Right atrium auricular region (tissue), 2 donors: ENCODE measurements at regions not wholly inside any gene's neighbourhood (a gene's known extent, or its start where the extent isn't known, plus 50 kb on each side); places are given as distances from the start of the nearest gene placed in this dataset.

Experiments used
- DNase-seq: peaks from one replicate; pipeline ENCODE4 v3.0.0-alpha.2; 2019; ENCODE audit warnings: low spot score
- H3K27ac ChIP-seq, 2 donors: fragments of 200-600 bp; sonication (generic); 1 replicate in 1 of 2; 2 replicates in 1 of 2; pipeline ENCODE4 v1.5.1; 2016 to 2019
- H3K27me3 ChIP-seq, 2 donors: fragments of 200-600 bp; sonication (generic); one replicate each; pipeline versions ENCODE4 v1.5.1 to v1.6.0; 2017 to 2019
- H3K36me3 ChIP-seq: fragments of 200-600 bp; sonication (generic); one replicate; pipeline ENCODE4 v1.5.1; 2016
- H3K4me1 ChIP-seq, 2 donors: fragments of 200-600 bp; sonication (generic); one replicate each; pipeline versions ENCODE4 v1.5.1 to v1.6.0; 2017 to 2019
- H3K4me3 ChIP-seq, 2 donors: fragments of 200-600 bp; sonication (generic); 1 replicate in 1 of 2; 2 replicates in 1 of 2; pipeline ENCODE4 v1.5.1; 2017 to 2019; ENCODE audit warnings: mild to moderate bottlenecking in 1 of 2, moderate library complexity in 1 of 2
- H3K9me3 ChIP-seq, 2 donors: fragments of 200-600 bp; sonication (generic); one replicate each; pipeline ENCODE4 v1.5.1; 2019
- CTCF ChIP-seq, 2 donors: fragments of 200-600 bp; sonication (generic); IDR thresholded peaks; one replicate each; pipeline ENCODE4 v1.5.1; 2019; ENCODE audit warnings: antibody characterized with exemption in 2 of 2

- DNase-seq: no peak
- Histone ChIP-seq H3K4me3 (no peak overlapping the region), H3K27me3 (no peaks in the 10 kb centered on the region), H3K9me3 (no peaks in the 10 kb centered on the region), H3K27ac (no peak overlapping the region), H3K4me1 (no peaks in the 10 kb centered on the region), H3K36me3 (no peaks in the 10 kb centered on the region)
- peak in 1 of 2 donors; percentile 57 for TF ChIP-seq CTCF (IDR thresholded peaks at IDR 0.05)
Measured at GRCh38 chr21:38712071-38712470, 93.7 kb upstream of the ETS2 start.

DNA sequence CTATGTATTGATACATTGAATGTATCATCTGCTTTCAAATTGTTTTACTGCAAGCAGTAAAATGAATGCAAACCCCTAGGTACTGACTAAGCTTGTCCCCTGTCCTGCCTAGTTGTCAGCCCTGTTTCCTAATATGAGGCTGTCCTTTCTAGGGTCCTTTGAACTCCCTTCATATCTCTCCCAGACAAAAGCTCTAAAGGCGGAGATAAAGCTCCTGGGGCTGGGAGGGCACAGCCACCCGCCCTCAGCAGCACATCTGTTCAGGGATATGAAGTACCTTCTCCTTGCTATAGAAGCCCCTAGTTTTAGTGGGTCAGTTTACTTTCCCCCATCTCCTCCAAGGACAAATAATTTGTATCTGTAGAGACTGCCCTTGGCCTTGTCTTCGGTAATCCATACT is 93.1 kb upstream of the ETS2 start:
- no peaks in the 10 kb centered on the region for H3K36me3 ChIP-seq
- H3K27ac ChIP-seq: no peak overlapping the region
- no peaks in the 10 kb centered on the region for H3K4me1 ChIP-seq
- no peaks in the 10 kb centered on the region for H3K27me3 ChIP-seq
- no peak overlapping the region for H3K4me3 ChIP-seq
- no peak for TF ChIP-seq CTCF (IDR thresholded peaks at IDR 0.05)
- no peaks in the 10 kb centered on the region for H3K9me3 ChIP-seq
- DNase-seq: no peak

- no peak for TF ChIP-seq CTCF (IDR thresholded peaks at IDR 0.05)
- Histone ChIP-seq H3K9me3 (no peaks in the 10 kb centered on the region), H3K27ac (no peak overlapping the region), H3K4me3 (no peak overlapping the region), H3K36me3 (no peaks in the 10 kb centered on the region), H3K4me1 (no peaks in the 10 kb centered on the region), H3K27me3 (no peaks in the 10 kb centered on the region)
- no peak for DNase-seq
Measured at GRCh38 chr21:38714039-38714817, 91.5 kb upstream of the ETS2 start.

GRCh38 chr21:38714999-38715398 is 90.7 kb upstream of the ETS2 start:
- Histone ChIP-seq H3K27me3 (no peaks in the 10 kb centered on the region), H3K27ac (no peak overlapping the region), H3K36me3 (no peaks in the 10 kb centered on the region), H3K4me3 (no peak overlapping the region), H3K4me1 (no peaks in the 10 kb centered on the region), H3K9me3 (no peaks in the 10 kb centered on the region)
- no peak for TF ChIP-seq CTCF (IDR thresholded peaks at IDR 0.05)
- no peak for DNase-seq

DNA sequence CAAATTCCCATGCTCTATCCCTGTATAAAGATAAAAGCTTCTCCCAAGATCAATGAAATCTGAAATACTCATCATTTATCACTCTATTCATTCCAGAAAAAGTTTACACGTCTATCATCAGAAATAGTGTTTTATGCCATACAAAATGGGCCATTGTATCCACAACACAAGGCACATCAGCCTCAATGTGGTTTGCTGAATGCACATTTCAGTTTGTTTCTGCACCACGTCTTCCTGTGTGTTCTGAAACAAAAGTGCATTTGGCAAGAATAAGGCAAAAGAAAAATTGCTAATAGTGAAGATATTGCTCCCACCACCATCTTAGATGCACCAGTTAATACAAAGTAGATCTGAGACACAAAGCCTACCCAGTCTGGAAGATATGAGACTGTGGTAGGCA is 89.6 kb upstream of the ETS2 start:
- Histone ChIP-seq H3K4me3 (no peak overlapping the region), H3K9me3 (no peaks in the 10 kb centered on the region), H3K4me1 (no peaks in the 10 kb centered on the region), H3K27me3 (no peaks in the 10 kb centered on the region), H3K27ac (no peak overlapping the region), H3K36me3 (no peaks in the 10 kb centered on the region)
- no peak for DNase-seq
- TF ChIP-seq CTCF (IDR thresholded peaks at IDR 0.05): no peak

DNA sequence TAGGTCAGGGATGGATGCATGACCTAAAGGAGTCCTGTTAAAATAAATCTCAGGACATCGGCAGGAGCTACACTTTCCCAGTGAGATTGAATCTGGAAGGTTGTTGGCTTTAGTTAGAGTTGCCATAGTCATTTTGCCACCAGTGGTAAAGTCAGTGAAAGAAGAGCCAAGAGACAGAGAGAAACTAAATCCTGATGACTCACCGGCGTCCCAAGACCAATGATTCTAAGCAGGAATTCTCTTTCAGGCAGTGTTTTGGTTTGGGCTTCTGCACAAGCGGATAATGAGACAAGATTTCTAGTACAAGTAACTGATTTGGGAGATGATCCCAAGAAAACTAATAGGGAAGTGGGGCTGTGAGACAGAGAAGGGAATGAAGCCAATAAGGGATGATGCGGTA is 88.8 kb upstream of the ETS2 start:
- Histone ChIP-seq H3K27ac (no peak overlapping the region), H3K36me3 (no peaks in the 10 kb centered on the region), H3K27me3 (no peaks in the 10 kb centered on the region), H3K4me3 (no peak overlapping the region), H3K9me3 (no peaks in the 10 kb centered on the region), H3K4me1 (no peaks in the 10 kb centered on the region)
- TF ChIP-seq CTCF (IDR thresholded peaks at IDR 0.05): no peak
- DNase-seq: no peak
